Ovary (tissue), 3 donors: ENCODE measurements at regions not wholly inside any gene's neighbourhood (a gene's known extent, or its start where the extent isn't known, plus 50 kb on each side); places are given as distances from the start of the nearest gene placed in this dataset.

Experiments used
- EP300 ChIP-seq: sonication (generic); formaldehyde crosslinking; IDR thresholded peaks from one replicate; pipeline ENCODE4 v1.6.1; 2017; ENCODE audit warnings: antibody characterized with exemption
- TF ChIP-seq, protein P1 (sequence below), 3 donors: fragments of 450-650 bp in 2 of 3; fragments of 200-600 bp in 1 of 3; IDR thresholded peaks; one replicate each; pipeline versions ENCODE4 v1.5.1 to v1.8.0; 2016 to 2022; ENCODE audit warnings: antibody characterized with exemption in 3 of 3, mild to moderate bottlenecking in 1 of 3
- donor health status: DM: no; HTN: no; CAD: no.

DNA sequence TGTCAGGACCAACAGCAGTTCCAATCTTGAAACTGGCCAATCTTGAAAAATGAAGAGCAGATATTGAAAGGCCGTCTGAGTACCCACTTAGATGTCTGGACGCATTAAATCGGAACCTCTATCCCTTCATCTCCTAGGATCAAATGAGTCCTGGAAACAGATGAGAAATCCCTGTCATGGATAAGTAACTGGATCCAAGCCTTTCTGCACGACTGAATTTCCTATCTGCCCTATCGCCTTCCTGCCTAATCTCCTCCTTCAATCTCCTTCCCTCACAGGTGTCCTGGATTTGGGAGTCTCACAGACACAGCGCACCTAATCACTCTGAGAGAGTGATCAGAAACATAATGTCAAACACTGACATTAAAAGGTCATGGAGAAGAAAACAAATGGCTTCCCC lies 245.2 kb upstream of the PRSS58 start:
- TF ChIP-seq, protein P1, sequence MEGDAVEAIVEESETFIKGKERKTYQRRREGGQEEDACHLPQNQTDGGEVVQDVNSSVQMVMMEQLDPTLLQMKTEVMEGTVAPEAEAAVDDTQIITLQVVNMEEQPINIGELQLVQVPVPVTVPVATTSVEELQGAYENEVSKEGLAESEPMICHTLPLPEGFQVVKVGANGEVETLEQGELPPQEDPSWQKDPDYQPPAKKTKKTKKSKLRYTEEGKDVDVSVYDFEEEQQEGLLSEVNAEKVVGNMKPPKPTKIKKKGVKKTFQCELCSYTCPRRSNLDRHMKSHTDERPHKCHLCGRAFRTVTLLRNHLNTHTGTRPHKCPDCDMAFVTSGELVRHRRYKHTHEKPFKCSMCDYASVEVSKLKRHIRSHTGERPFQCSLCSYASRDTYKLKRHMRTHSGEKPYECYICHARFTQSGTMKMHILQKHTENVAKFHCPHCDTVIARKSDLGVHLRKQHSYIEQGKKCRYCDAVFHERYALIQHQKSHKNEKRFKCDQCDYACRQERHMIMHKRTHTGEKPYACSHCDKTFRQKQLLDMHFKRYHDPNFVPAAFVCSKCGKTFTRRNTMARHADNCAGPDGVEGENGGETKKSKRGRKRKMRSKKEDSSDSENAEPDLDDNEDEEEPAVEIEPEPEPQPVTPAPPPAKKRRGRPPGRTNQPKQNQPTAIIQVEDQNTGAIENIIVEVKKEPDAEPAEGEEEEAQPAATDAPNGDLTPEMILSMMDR (IDR thresholded peaks at IDR 0.05): no peak
- TF ChIP-seq EP300: no peak
